GM21360 (cell line): ENCODE measurements at regions not wholly inside any gene's neighbourhood (a gene's known extent, or its start where the extent isn't known, plus 50 kb on each side); places are given as distances from the start of the nearest gene placed in this dataset.

ENCODE experiments used
- ATAC-seq: cut with Tn5 transposase; IDR thresholded peaks from one replicate; pipeline ENCODE4 v1.9.1; 2021; ENCODE audit warnings: mild to moderate bottlenecking, moderate library complexity; ENCODE audit not compliant: unreplicated experiment

- peak; percentile 64 for ATAC-seq
Observed at GRCh38 chr21:32135401-32136363, 143.2 kb downstream of the MIS18A start.

- ATAC-seq = no peak
Observed at GRCh38 chr21:32134441-32135130, 144.3 kb downstream of the MIS18A start.

- ATAC-seq = no peak
Observed at GRCh38 chr21:32132881-32133280, 146.0 kb downstream of the MIS18A start.

- ATAC-seq = no peak
Observed at GRCh38 chr21:32132409-32132808, 146.4 kb downstream of the MIS18A start.

- ATAC-seq = no peak
Observed at GRCh38 chr21:32131960-32132359, 146.9 kb downstream of the MIS18A start.

GRCh38 chr21:32131164-32131563, 147.7 kb downstream of the MIS18A start:
- ATAC-seq = no peak

- no peak for ATAC-seq
Observed at GRCh38 chr21:32130031-32130891, 148.6 kb downstream of the MIS18A start.

- ATAC-seq = no peak
Observed at GRCh38 chr21:32127081-32127480, 151.8 kb downstream of the MIS18A start.

- no peak for ATAC-seq
Observed at GRCh38 chr21:32122082-32122481, 156.8 kb downstream of the MIS18A start.

GRCh38 chr21:32120230-32120629, 158.6 kb downstream of the MIS18A start:
- no peak for ATAC-seq

- no peak for ATAC-seq
Observed at GRCh38 chr21:32119811-32120210, 159.0 kb downstream of the MIS18A start.

- ATAC-seq = no peak
Observed at GRCh38 chr21:32119389-32119788, 159.5 kb downstream of the MIS18A start.

GRCh38 chr21:32114419-32115035, 164.3 kb downstream of the MIS18A start:
- no peak for ATAC-seq

GRCh38 chr21:32113486-32113885, 165.4 kb downstream of the MIS18A start:
- no peak for ATAC-seq

- ATAC-seq = no peak
Observed at GRCh38 chr21:32112195-32112594, 166.7 kb downstream of the MIS18A start.

GRCh38 chr21:32108566-32108965, 170.3 kb downstream of the MIS18A start:
- ATAC-seq = no peak

- no peak for ATAC-seq
Observed at GRCh38 chr21:32103361-32103760, 175.5 kb downstream of the MIS18A start.

GRCh38 chr21:32102426-32102825, 176.4 kb downstream of the MIS18A start:
- no peak for ATAC-seq

- no peak for ATAC-seq
Observed at GRCh38 chr21:32101277-32101676, 177.6 kb downstream of the MIS18A start.

GRCh38 chr21:32100423-32100822, 178.4 kb downstream of the MIS18A start:
- ATAC-seq = no peak
